ENCODE measurements at regions not wholly inside any gene's neighbourhood (a gene's known extent, or its start where the extent isn't known, plus 50 kb on each side); places are given as distances from the start of the nearest gene placed in this dataset.

DNA sequence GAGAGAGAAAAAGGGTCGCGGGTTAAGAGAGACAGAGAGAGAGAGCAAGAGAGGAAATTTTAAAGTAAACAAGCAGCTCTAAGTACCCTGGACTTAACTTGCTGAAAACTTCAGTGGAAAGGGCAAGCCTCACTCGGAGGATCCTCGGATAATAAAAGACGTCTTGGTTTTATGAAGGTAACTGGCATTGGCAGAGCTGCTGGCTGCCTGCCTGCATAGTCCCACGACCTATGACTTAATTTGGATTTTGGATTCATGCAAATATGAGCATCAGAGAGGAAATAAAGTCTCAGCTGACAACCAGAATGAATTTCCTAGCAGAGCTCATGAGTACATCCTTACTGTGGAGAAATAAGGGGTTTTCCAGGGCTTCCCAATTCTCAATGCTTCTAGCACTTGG, 95.1 kb upstream of the PDZRN3 start:
- in situ Hi-C loops (cut with MboI; ENCODE audit: low pct_unique_long_range_greater_than_20kb, low sequenced_read_pairs): no loop called here
- DNase-seq: no peak

GRCh38 chr3:73719413-73719851, 94.7 kb upstream of the PDZRN3 start:
- in situ Hi-C loops (cut with MboI; ENCODE audit: low pct_unique_long_range_greater_than_20kb, low sequenced_read_pairs): no loop called here
- DNase-seq: no peak

GRCh38 chr3:73718326-73719110, 93.8 kb upstream of the PDZRN3 start:
- in situ Hi-C loops (cut with MboI; ENCODE audit: low pct_unique_long_range_greater_than_20kb, low sequenced_read_pairs): no loop called here
- DNase-seq: no peak

- in situ Hi-C loops (cut with MboI; ENCODE audit: low pct_unique_long_range_greater_than_20kb, low sequenced_read_pairs): no loop called here
- DNase-seq: no peak
These were observed 91.7 kb upstream of the PDZRN3 start for GRCh38 chr3:73716418-73716817.

DNA sequence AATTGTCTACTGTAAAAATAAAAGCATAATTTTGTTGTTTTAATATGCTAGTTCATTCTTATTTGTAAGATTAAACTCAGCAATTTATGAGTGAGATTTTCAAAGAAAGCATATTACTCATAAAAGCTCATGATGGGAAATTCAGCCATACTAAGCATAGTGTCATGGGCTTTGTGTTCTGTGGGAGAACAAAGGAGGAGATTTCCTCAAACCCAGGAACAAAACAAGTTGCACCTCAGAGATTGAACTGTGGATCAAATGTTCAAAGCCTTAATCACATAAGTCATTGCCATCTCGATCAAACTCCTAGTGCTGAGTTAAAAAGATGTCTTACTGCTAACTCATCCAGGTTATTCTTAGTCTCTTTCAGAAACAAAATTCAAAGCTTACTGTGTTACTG, 85.6 kb upstream of the PDZRN3 start:
- DNase-seq: no peak
- in situ Hi-C loops (cut with MboI; ENCODE audit: low pct_unique_long_range_greater_than_20kb, low sequenced_read_pairs): no loop called here

DNA sequence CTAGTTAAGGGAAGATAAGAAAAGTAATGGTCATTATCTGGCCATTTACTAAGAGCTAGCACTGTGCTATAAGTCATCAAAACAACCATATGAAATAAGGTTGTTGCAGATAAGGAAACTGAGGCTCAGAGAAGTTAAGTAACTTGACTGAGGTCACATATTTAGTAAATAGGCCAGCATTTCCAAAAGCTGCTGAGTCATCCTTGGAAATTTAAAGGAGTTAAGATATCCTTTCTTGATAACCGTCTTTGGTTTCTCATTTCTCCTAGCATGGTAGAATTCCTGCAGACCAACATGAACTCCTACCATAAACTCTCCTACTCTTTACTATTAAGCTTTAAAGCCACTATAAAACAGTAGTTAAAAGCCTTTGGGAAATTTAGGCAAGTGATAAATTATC, 85.0 kb upstream of the PDZRN3 start:
- DNase-seq: no peak

DNA sequence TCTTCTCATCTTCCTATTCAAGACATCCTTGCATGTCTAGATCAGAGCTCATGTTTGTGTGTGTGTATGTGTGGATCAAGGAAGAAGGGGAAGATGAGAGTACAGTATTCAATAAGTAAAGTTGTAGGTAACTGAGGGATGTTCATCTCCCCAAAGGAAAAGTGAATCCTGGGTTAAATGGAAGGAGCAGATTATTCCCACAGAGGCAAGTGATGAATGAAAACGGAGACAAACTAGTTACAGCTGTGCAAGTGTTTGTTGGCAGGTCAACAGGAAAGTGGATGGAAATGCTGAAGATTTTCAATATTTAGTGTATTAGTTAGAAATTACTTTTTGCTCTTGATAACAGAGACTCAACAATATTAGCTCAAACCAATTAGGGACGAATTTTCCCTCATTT, 84.2 kb upstream of the PDZRN3 start:
- DNase-seq: no peak
- in situ Hi-C loops (cut with MboI; ENCODE audit: low pct_unique_long_range_greater_than_20kb, low sequenced_read_pairs): no loop called here

More for the DNA sequence above, 85.0 kb upstream of the PDZRN3 start:
- in situ Hi-C loops (cut with MboI; ENCODE audit: low pct_unique_long_range_greater_than_20kb, low sequenced_read_pairs): no loop called here

DNA sequence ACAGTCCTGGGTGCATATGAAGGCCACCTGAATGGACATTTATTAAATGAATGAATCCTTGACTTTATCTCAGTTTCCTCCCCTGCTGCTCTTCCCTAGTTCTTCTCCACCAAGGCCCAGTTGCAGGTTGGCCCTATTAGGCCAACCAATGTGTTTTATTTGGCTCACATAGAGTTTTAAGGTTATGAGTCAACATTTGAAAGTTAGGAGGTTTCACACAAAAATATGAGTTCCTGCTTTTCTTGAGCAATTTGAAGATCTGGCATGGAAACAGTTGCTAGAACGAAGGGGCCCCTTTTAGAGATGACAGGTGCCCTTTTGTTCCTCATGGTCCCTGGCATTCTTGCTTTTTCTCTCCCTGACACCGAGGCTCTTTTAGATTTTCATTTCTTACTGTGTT, 83.0 kb upstream of the PDZRN3 start:
- no peak for DNase-seq
- in situ Hi-C loops (cut with MboI; ENCODE audit: low pct_unique_long_range_greater_than_20kb, low sequenced_read_pairs): no loop called here

DNA sequence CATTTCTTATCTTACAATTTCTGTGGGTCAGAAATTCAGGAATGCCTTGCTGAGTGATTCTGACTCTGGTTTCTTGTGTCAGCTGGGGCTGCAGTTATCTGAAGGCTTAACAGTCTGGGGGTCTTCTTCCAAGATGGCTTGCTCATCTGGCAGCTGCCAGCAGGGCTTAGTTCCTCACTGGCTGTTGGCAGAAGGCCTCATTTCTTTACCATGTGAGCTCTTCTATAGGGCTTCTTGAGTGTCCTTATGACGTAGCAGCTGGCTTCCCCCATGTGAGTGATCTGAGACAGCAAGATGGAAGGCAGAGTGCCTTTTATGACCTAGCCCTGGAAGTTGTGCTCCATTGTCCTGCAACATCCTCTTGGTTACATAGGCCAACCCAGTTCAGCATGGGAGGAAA, 82.0 kb upstream of the PDZRN3 start:
- DNase-seq: no peak
- in situ Hi-C loops (cut with MboI; ENCODE audit: low pct_unique_long_range_greater_than_20kb, low sequenced_read_pairs): no loop called here

- in situ Hi-C loops (cut with MboI; ENCODE audit: low pct_unique_long_range_greater_than_20kb, low sequenced_read_pairs): no loop called here
- DNase-seq: no peak
These were observed 81.1 kb upstream of the PDZRN3 start for GRCh38 chr3:73705792-73706191.

- no peak for DNase-seq
- in situ Hi-C loops (cut with MboI; ENCODE audit: low pct_unique_long_range_greater_than_20kb, low sequenced_read_pairs): no loop called here
These were observed 74.6 kb upstream of the PDZRN3 start for GRCh38 chr3:73699327-73699726.

- in situ Hi-C loops (cut with MboI; ENCODE audit: low pct_unique_long_range_greater_than_20kb, low sequenced_read_pairs): no loop called here
These were observed 72.3 kb upstream of the PDZRN3 start for GRCh38 chr3:73697020-73697419.

DNA sequence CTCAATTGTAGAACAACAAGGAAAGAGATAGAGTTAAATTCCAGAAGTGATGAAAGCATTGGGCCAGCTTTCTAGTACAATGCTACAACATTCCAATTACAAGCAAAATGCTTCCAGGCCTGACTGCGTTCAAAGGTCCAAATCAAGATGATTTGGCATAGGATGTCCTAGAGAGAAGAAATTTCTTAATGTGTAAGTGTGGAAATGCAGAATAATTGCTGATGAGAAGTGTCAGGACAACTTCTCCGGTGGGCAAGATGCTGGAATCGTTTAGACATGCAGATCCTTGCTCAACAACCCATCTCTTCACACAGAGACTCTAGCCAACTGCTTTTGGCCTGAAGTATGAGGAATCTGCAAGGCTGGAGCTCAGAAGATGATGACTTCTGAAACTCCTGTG, 71.1 kb upstream of the PDZRN3 start:
- in situ Hi-C loops (cut with MboI; ENCODE audit: low pct_unique_long_range_greater_than_20kb, low sequenced_read_pairs): no loop called here
- DNase-seq: no peak

More at GRCh38 chr3:73697020-73697419, 72.3 kb upstream of the PDZRN3 start:
- DNase-seq: no peak

GRCh38 chr3:73694983-73695757, 70.4 kb upstream of the PDZRN3 start:
- DNase-seq: no peak
- in situ Hi-C loops (cut with MboI; ENCODE audit: low pct_unique_long_range_greater_than_20kb, low sequenced_read_pairs): no loop called here

DNA sequence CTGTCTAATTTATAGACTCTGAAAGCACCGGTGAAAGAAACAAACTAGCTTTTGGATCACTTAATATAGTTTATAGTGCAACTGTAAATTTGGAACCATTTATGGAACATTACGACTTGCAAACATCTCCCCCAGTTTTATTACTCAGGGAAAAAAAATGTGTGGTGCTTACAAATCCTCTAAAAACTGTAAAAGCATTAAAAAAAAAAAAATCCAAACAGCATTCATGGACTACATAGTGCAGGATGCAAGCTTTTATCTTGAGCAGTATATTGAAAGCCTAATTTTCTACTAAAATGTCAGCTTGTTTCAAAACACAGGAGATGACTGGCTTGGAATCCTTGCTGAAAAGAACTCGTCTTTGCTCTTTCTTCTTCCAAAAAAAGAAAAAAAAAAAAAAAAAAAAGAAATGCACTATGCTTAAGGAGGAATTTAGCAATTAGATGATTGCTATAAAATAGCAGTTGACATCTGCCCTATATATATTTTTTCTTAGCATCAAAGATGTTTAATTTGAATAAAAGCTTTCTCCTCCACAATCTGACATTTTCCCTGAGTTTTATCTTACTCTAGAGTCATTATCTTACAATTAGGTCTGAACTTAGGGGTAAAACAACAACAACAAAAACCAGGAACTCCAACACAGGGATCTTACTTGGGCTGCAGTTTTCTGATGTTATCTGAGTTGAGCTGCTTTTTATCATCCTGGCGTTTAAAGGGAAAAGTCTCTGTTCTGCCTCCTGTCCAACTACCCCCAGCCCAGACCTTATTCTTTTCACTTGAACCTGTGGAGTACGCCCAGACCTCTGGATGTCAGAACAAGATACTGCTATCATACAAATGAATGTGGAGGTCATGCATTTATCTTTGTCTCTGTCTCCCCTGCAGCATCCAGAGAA, 62.6 kb upstream of the PDZRN3 start:
- no peak for DNase-seq
- in situ Hi-C loops (cut with MboI; ENCODE audit: low pct_unique_long_range_greater_than_20kb, low sequenced_read_pairs): no loop called here

- in situ Hi-C loops (cut with MboI; ENCODE audit: low pct_unique_long_range_greater_than_20kb, low sequenced_read_pairs): no loop called here
- no peak for DNase-seq
These were observed 60.3 kb upstream of the PDZRN3 start for GRCh38 chr3:73685061-73685460.

- in situ Hi-C loops (cut with MboI; ENCODE audit: low pct_unique_long_range_greater_than_20kb, low sequenced_read_pairs): no loop called here
- no peak for DNase-seq
These were observed 59.0 kb upstream of the PDZRN3 start for GRCh38 chr3:73683706-73684105.

GRCh38 chr3:73681610-73682009, 56.9 kb upstream of the PDZRN3 start:
- in situ Hi-C loops (cut with MboI; ENCODE audit: low pct_unique_long_range_greater_than_20kb, low sequenced_read_pairs): no loop called here
- DNase-seq: no peak

- in situ Hi-C loops (cut with MboI; ENCODE audit: low pct_unique_long_range_greater_than_20kb, low sequenced_read_pairs): no loop called here
- no peak for DNase-seq
These were observed 56.5 kb upstream of the PDZRN3 start for GRCh38 chr3:73681198-73681597.
